ENCODE measurements at regions not wholly inside any gene's neighbourhood (a gene's known extent, or its start where the extent isn't known, plus 50 kb on each side); places are given as distances from the start of the nearest gene placed in this dataset.

GRCh38 chr12:46884362-46884761 lies 58.6 kb upstream of the SLC38A4 start:
- Histone ChIP-seq H3K4me3 (no peak overlapping the region), H3K9me3 (peaks cover 0 to 6% (median 0%) of the 10 kb centered on the region in 4 donors), H3K36me3 (no peaks in the 10 kb centered on the region), H3K4me1 (no peaks in the 10 kb centered on the region), H3K27ac (no peak overlapping the region), H3K27me3 (no peaks in the 10 kb centered on the region)
- DNase-seq = no peak
- TF ChIP-seq CTCF (IDR thresholded peaks at IDR 0.05) = no peak
- TF ChIP-seq EP300 (IDR thresholded peaks at IDR 0.05) = no peak
- TF ChIP-seq POLR2AphosphoS5 (IDR thresholded peaks at IDR 0.05) = no peak
- no peak for TF ChIP-seq POLR2A (IDR thresholded peaks at IDR 0.05)
- intact Hi-C loops (cut with DNase I; ENCODE audit: low total_unique reads) = no loop called here

- Histone ChIP-seq H3K27ac (no peak overlapping the region), H3K4me3 (no peak overlapping the region), H3K9me3 (peaks cover 0 to 3% (median 2%) of the 10 kb centered on the region in 4 donors), H3K36me3 (no peaks in the 10 kb centered on the region), H3K27me3 (no peaks in the 10 kb centered on the region), H3K4me1 (no peaks in the 10 kb centered on the region)
- intact Hi-C loops (cut with DNase I; ENCODE audit: low total_unique reads) = no loop called here
- TF ChIP-seq POLR2AphosphoS5 (IDR thresholded peaks at IDR 0.05) = no peak
- TF ChIP-seq POLR2A (IDR thresholded peaks at IDR 0.05) = no peak
- TF ChIP-seq EP300 (IDR thresholded peaks at IDR 0.05) = no peak
- no peak for TF ChIP-seq CTCF (IDR thresholded peaks at IDR 0.05)
- no peak for DNase-seq
- 49 to 58% (median 57%) methylated on average over 2 of the region's 2 CpGs for WGBS, 5 donors
These were observed 60.8 kb upstream of the SLC38A4 start for GRCh38 chr12:46886541-46887041.

GRCh38 chr12:46887870-46888269 lies 62.1 kb upstream of the SLC38A4 start:
- peaks cover 0 to 3% (median 2%) of the 10 kb centered on the region in 4 donors for H3K9me3 ChIP-seq
- no peak overlapping the region for H3K4me3 ChIP-seq
- no peak for DNase-seq
- no peaks in the 10 kb centered on the region for H3K36me3 ChIP-seq
- intact Hi-C loops (cut with DNase I; ENCODE audit: low total_unique reads) = no loop called here
- H3K4me1 ChIP-seq = no peaks in the 10 kb centered on the region
- H3K27me3 ChIP-seq = no peaks in the 10 kb centered on the region
- TF ChIP-seq POLR2A (IDR thresholded peaks at IDR 0.05) = no peak
- no peak for TF ChIP-seq EP300 (IDR thresholded peaks at IDR 0.05)
- no peak for TF ChIP-seq CTCF (IDR thresholded peaks at IDR 0.05)
- no peak for TF ChIP-seq POLR2AphosphoS5 (IDR thresholded peaks at IDR 0.05)
- H3K27ac ChIP-seq = no peak overlapping the region

GRCh38 chr12:46888568-46888967 lies 62.8 kb upstream of the SLC38A4 start:
- H3K9me3 ChIP-seq = peaks cover 0 to 3% (median 2%) of the 10 kb centered on the region in 4 donors
- no peak overlapping the region for H3K4me3 ChIP-seq
- no peak overlapping the region for H3K27ac ChIP-seq
- DNase-seq = no peak
- intact Hi-C loops (cut with DNase I; ENCODE audit: low total_unique reads) = no loop called here
- no peaks in the 10 kb centered on the region for H3K4me1 ChIP-seq
- no peaks in the 10 kb centered on the region for H3K27me3 ChIP-seq
- H3K36me3 ChIP-seq = no peaks in the 10 kb centered on the region
- 80 to 93% (median 88%) methylated on average over 3 of the region's 3 CpGs for WGBS, 5 donors
- TF ChIP-seq POLR2AphosphoS5 (IDR thresholded peaks at IDR 0.05) = no peak
- TF ChIP-seq POLR2A (IDR thresholded peaks at IDR 0.05) = no peak
- TF ChIP-seq EP300 (IDR thresholded peaks at IDR 0.05) = no peak

GRCh38 chr12:46891306-46891705 lies 65.5 kb upstream of the SLC38A4 start:
- no peak for DNase-seq
- WGBS, 5 donors = 77 to 98% (median 93%) methylated on average over 1 of the region's 1 CpG
- H3K27me3 ChIP-seq = no peaks in the 10 kb centered on the region
- H3K36me3 ChIP-seq = no peaks in the 10 kb centered on the region
- TF ChIP-seq POLR2A (IDR thresholded peaks at IDR 0.05) (no peak), CTCF (IDR thresholded peaks at IDR 0.05) (no peak), EP300 (IDR thresholded peaks at IDR 0.05) (no peak), POLR2AphosphoS5 (IDR thresholded peaks at IDR 0.05) (no peak)
- H3K9me3 ChIP-seq = peaks cover 0 to 3% (median 2%) of the 10 kb centered on the region in 4 donors
- no peaks in the 10 kb centered on the region for H3K4me1 ChIP-seq
- no peak overlapping the region for H3K27ac ChIP-seq
- H3K4me3 ChIP-seq = no peak overlapping the region
- intact Hi-C loops (cut with DNase I; ENCODE audit: low total_unique reads) = no loop called here

All from stomach (tissue), 8 donors.